Kidney (tissue), 13 donors: ENCODE measurements at regions not wholly inside any gene's neighbourhood (a gene's known extent, or its start where the extent isn't known, plus 50 kb on each side); places are given as distances from the start of the nearest gene placed in this dataset.
"Not testable (repeated sequence)": the region's sequence is repeated elsewhere in the genome, so short reads cannot be mapped to it uniquely, and the experiment has no call there.

ENCODE experiments used
- DNase-seq, 5 donors: peaks; one replicate each; pipeline ENCODE4 v3.0.0-alpha.2; 2013 to 2020
- FAIRE-seq: peaks from 2 replicates; lab custom pipeline; 2012; peaks lifted over from hg19 to GRCh38; lab: Jason Lieb, UNC
- H3K27ac ChIP-seq, 2 donors: one replicate each; pipeline ENCODE4 v1.7.0; 2013; ENCODE audit warnings: low read depth in 2 of 2, low read length in 2 of 2, inconsistent platforms in 1 of 2
- H3K27me3 ChIP-seq: one replicate; pipeline ENCODE4 v1.7.1; 2013; ENCODE audit warnings: low read length, inconsistent platforms; ENCODE audit not compliant: control insufficient read depth, insufficient read depth
- H3K36me3 ChIP-seq, 3 donors: one replicate each; pipeline versions ENCODE4 v1.7.0 to v1.7.1; 2013; ENCODE audit warnings: low read length in 3 of 3, control low read depth in 1 of 3, inconsistent platforms in 1 of 3; ENCODE audit not compliant: insufficient read depth in 3 of 3, control insufficient read depth in 2 of 3
- H3K4me1 ChIP-seq, 3 donors: one replicate each; pipeline versions ENCODE4 v1.7.0 to v1.7.1; 2013; ENCODE audit warnings: low read length in 3 of 3, inconsistent platforms in 1 of 3, low read depth in 1 of 3; ENCODE audit not compliant: control insufficient read depth in 2 of 3, insufficient read depth in 2 of 3
- H3K4me3 ChIP-seq, 3 donors: one replicate each; pipeline versions ENCODE4 v1.7.0 to v1.8.1; 2013; ENCODE audit warnings: low read length in 3 of 3, control low read depth in 1 of 3, inconsistent platforms in 1 of 3
- H3K9ac ChIP-seq, 3 donors: one replicate each; pipeline versions ENCODE4 v1.7.0 to v1.7.1; 2013; ENCODE audit warnings: low read length in 3 of 3, control low read depth in 1 of 3, inconsistent platforms in 1 of 3
- H3K9me3 ChIP-seq, 3 donors: one replicate each; pipeline versions ENCODE4 v1.7.0 to v1.7.1; 2013; ENCODE audit warnings: low read length in 3 of 3, control low read depth in 1 of 3, inconsistent platforms in 1 of 3; ENCODE audit not compliant: control insufficient read depth in 2 of 3, insufficient read depth in 1 of 3
- CTCF ChIP-seq: IDR thresholded peaks from 3 replicates; pipeline ENCODE4 v1.5.1; 2012; ENCODE audit warnings: mild to moderate bottlenecking, moderate library complexity, borderline replicate concordance; ENCODE audit not compliant: insufficient read depth; ENCODE audit errors: extremely low read depth
- intact Hi-C: fragments of 100-400 bp; cut with DNase I; formaldehyde crosslinking; loops from one replicate; pipeline ENCODE4 v1.11.1; 2022
- donor health status: control.
- donor health status: control.
- donor health status: control.
- donor health status: control.
- donor health status: control.
- donor health status: DM: yes; HTN: yes; CAD: no.
- donor health status: Normal renal cell carcinoma (clear cell type).

GRCh38 chr15:35271371-35272043 lies 186.4 kb upstream of the NANOGP8 start:
- intact Hi-C loops, result no loop called here
- H3K9me3 ChIP-seq, result no peaks in the 10 kb centered on the region
- DNase-seq, result no peak
- no peak for FAIRE-seq
- H3K9ac ChIP-seq, result no peak overlapping the region
- no peaks in the 10 kb centered on the region for H3K27me3 ChIP-seq
- no peak overlapping the region for H3K27ac ChIP-seq
- no peak for TF ChIP-seq CTCF
- no peaks in the 10 kb centered on the region for H3K36me3 ChIP-seq
- no peak overlapping the region for H3K4me3 ChIP-seq
- no peaks in the 10 kb centered on the region for H3K4me1 ChIP-seq

- FAIRE-seq, result no peak
- H3K27me3 ChIP-seq, result no peaks in the 10 kb centered on the region
- DNase-seq, result no peak
- TF ChIP-seq CTCF, result no peak
- intact Hi-C loops, result no loop called here
- H3K4me3 ChIP-seq, result no peak overlapping the region
- H3K4me1 ChIP-seq, result peaks cover 0 to 3% (median 0%) of the 10 kb centered on the region in 3 donors
- H3K27ac ChIP-seq, result no peak overlapping the region
- H3K9me3 ChIP-seq, result no peaks in the 10 kb centered on the region
- H3K9ac ChIP-seq, result no peak overlapping the region
- no peaks in the 10 kb centered on the region for H3K36me3 ChIP-seq
These were observed 175.8 kb upstream of the NANOGP8 start for GRCh38 chr15:35260941-35261340.

GRCh38 chr15:35260274-35260673 lies 175.2 kb upstream of the NANOGP8 start:
- H3K9me3 ChIP-seq, H3K36me3 ChIP-seq, H3K4me3 ChIP-seq, intact Hi-C loops, H3K27ac ChIP-seq, H3K9ac ChIP-seq, H3K27me3 ChIP-seq, H3K4me1 ChIP-seq, DNase-seq: not testable (repeated sequence)
- FAIRE-seq, result peak; percentile 85

GRCh38 chr15:35256551-35256950 lies 171.5 kb upstream of the NANOGP8 start:
- Histone ChIP-seq H3K36me3 (no peaks in the 10 kb centered on the region), H3K4me1 (peaks cover 0 to 3% (median 0%) of the 10 kb centered on the region in 3 donors), H3K4me3 (no peak overlapping the region), H3K27me3 (no peaks in the 10 kb centered on the region), H3K9me3 (no peaks in the 10 kb centered on the region), H3K9ac (no peak overlapping the region), H3K27ac (no peak overlapping the region)
- no peak for FAIRE-seq
- intact Hi-C loops, result no loop called here
- no peak for TF ChIP-seq CTCF
- no peak for DNase-seq
